HepG2 (cell line): ENCODE measurements at regions not wholly inside any gene's neighbourhood (a gene's known extent, or its start where the extent isn't known, plus 50 kb on each side); places are given as distances from the start of the nearest gene placed in this dataset.

Experiments used
- GTF2F1 ChIP-seq: fragments of 150-350 bp; IDR thresholded peaks from 2 replicates; pipeline ENCODE4 v1.6.1; 2014; ENCODE audit warnings: low read length
- MXI1 ChIP-seq: IDR thresholded peaks from 3 replicates; pipeline ENCODE4 v1.6.1; 2012; ENCODE audit warnings: low read depth, low read length, inconsistent platforms, borderline replicate concordance
- NFRKB ChIP-seq: fragments of 450-650 bp; IDR thresholded peaks from 2 replicates; pipeline ENCODE4 v1.6.1; 2017
- ZNF326 ChIP-seq: sonication (generic); formaldehyde crosslinking; IDR thresholded peaks from 2 replicates; pipeline ENCODE4 v1.4.0; 2020; ENCODE audit warnings: missing genetic modification reagents, borderline replicate concordance
- ZNF331 ChIP-seq: sonication (generic); formaldehyde crosslinking; IDR thresholded peaks from 2 replicates; pipeline ENCODE4 v1.4.0; 2020; ENCODE audit warnings: missing genetic modification reagents
- ZNF570 ChIP-seq: sonication (generic); formaldehyde crosslinking; IDR thresholded peaks from 2 replicates; pipeline ENCODE4 v1.4.0; 2020; ENCODE audit warnings: mild to moderate bottlenecking, missing genetic modification reagents, borderline replicate concordance
- TF ChIP-seq, protein P1 (sequence below): sonication (generic); formaldehyde crosslinking; IDR thresholded peaks from 2 replicates; pipeline ENCODE4 v1.8.0; 2022; ENCODE audit warnings: low read depth, missing genetic modification reagents
- TF ChIP-seq, protein P2 (sequence below): sonication (generic); formaldehyde crosslinking; IDR thresholded peaks from 2 replicates; pipeline ENCODE4 v1.4.0; 2020; ENCODE audit warnings: low read depth, mild to moderate bottlenecking, missing genetic modification reagents
- TF ChIP-seq, protein P3 (sequence below): IDR thresholded peaks from 2 replicates; pipeline ENCODE4 v1.6.1; 2016; ENCODE audit warnings: missing compliant biosample characterization, missing genetic modification reagents, borderline replicate concordance
- TF ChIP-seq, protein P4 (sequence below): sonication (generic); formaldehyde crosslinking; IDR thresholded peaks from 2 replicates; pipeline ENCODE4 v1.5.0; 2020; ENCODE audit warnings: missing genetic modification reagents, mild to moderate bottlenecking, borderline replicate concordance
- TF ChIP-seq, protein P5 (sequence below): sonication (generic); formaldehyde crosslinking; IDR thresholded peaks from 2 replicates; pipeline ENCODE4 v1.5.0; 2020; ENCODE audit warnings: mild to moderate bottlenecking, missing genetic modification reagents, moderate library complexity
- TF ChIP-seq, protein P6 (sequence below): sonication (generic); formaldehyde crosslinking; IDR thresholded peaks from 2 replicates; pipeline ENCODE4 v1.4.0; 2020; ENCODE audit warnings: missing genetic modification reagents

DNA sequence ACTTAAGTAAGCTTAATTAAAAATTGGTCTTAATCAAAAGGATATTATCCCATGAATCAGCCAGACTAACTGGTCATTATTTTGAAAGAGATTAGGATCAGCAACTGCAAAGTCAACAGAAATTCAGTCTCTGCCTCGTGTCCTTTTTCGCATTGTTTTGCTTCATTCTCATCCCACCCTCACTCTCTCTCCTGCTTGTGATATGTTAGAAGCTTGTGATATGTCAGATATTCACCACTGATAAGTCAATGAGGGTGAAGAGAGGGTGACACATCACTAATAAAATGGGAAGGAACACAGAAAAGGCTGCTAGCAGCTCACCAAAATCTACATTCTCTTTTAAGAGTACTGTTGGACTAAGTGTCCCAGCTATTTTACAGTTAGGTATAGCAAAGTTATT, 146.1 kb downstream of the SUCNR1 start:
- TF ChIP-seq NFRKB: no peak
- no peak for TF ChIP-seq GTF2F1
- TF ChIP-seq, protein P1, sequence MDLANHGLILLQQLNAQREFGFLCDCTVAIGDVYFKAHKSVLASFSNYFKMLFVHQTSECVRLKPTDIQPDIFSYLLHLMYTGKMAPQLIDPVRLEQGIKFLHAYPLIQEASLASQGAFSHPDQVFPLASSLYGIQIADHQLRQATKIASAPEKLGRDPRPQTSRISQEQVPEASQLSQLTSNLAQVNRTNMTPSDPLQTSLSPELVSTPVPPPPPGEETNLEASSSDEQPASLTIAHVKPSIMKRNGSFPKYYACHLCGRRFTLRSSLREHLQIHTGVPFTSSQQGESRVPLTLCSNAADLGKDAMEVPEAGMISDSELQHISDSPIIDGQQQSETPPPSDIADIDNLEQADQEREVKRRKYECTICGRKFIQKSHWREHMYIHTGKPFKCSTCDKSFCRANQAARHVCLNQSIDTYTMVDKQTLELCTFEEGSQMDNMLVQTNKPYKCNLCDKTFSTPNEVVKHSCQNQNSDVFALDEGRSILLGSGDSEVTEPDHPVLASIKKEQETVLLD (CRISPR knock-in tag): no peak
- TF ChIP-seq MXI1: no peak
- TF ChIP-seq, protein P2, sequence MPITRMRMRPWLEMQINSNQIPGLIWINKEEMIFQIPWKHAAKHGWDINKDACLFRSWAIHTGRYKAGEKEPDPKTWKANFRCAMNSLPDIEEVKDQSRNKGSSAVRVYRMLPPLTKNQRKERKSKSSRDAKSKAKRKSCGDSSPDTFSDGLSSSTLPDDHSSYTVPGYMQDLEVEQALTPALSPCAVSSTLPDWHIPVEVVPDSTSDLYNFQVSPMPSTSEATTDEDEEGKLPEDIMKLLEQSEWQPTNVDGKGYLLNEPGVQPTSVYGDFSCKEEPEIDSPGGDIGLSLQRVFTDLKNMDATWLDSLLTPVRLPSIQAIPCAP: no peak
- TF ChIP-seq ZNF326 (CRISPR knock-in tag): no peak
- TF ChIP-seq, protein P3, sequence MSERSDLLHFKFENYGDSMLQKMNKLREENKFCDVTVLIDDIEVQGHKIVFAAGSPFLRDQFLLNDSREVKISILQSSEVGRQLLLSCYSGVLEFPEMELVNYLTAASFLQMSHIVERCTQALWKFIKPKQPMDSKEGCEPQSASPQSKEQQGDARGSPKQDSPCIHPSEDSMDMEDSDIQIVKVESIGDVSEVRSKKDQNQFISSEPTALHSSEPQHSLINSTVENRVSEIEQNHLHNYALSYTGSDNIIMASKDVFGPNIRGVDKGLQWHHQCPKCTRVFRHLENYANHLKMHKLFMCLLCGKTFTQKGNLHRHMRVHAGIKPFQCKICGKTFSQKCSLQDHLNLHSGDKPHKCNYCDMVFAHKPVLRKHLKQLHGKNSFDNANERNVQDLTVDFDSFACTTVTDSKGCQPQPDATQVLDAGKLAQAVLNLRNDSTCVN: no peak
- TF ChIP-seq, protein P4, sequence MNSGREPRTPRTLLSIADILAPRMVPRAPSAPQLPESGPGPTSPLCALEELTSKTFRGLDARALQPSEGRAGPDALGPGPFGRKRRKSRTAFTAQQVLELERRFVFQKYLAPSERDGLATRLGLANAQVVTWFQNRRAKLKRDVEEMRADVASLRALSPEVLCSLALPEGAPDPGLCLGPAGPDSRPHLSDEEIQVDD (CRISPR knock-in tag): no peak
- TF ChIP-seq, protein P5, sequence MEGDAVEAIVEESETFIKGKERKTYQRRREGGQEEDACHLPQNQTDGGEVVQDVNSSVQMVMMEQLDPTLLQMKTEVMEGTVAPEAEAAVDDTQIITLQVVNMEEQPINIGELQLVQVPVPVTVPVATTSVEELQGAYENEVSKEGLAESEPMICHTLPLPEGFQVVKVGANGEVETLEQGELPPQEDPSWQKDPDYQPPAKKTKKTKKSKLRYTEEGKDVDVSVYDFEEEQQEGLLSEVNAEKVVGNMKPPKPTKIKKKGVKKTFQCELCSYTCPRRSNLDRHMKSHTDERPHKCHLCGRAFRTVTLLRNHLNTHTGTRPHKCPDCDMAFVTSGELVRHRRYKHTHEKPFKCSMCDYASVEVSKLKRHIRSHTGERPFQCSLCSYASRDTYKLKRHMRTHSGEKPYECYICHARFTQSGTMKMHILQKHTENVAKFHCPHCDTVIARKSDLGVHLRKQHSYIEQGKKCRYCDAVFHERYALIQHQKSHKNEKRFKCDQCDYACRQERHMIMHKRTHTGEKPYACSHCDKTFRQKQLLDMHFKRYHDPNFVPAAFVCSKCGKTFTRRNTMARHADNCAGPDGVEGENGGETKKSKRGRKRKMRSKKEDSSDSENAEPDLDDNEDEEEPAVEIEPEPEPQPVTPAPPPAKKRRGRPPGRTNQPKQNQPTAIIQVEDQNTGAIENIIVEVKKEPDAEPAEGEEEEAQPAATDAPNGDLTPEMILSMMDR: no peak
- TF ChIP-seq, protein P6, sequence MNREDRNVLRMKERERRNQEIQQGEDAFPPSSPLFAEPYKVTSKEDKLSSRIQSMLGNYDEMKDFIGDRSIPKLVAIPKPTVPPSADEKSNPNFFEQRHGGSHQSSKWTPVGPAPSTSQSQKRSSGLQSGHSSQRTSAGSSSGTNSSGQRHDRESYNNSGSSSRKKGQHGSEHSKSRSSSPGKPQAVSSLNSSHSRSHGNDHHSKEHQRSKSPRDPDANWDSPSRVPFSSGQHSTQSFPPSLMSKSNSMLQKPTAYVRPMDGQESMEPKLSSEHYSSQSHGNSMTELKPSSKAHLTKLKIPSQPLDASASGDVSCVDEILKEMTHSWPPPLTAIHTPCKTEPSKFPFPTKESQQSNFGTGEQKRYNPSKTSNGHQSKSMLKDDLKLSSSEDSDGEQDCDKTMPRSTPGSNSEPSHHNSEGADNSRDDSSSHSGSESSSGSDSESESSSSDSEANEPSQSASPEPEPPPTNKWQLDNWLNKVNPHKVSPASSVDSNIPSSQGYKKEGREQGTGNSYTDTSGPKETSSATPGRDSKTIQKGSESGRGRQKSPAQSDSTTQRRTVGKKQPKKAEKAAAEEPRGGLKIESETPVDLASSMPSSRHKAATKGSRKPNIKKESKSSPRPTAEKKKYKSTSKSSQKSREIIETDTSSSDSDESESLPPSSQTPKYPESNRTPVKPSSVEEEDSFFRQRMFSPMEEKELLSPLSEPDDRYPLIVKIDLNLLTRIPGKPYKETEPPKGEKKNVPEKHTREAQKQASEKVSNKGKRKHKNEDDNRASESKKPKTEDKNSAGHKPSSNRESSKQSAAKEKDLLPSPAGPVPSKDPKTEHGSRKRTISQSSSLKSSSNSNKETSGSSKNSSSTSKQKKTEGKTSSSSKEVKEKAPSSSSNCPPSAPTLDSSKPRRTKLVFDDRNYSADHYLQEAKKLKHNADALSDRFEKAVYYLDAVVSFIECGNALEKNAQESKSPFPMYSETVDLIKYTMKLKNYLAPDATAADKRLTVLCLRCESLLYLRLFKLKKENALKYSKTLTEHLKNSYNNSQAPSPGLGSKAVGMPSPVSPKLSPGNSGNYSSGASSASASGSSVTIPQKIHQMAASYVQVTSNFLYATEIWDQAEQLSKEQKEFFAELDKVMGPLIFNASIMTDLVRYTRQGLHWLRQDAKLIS (CRISPR knock-in tag): no peak
- TF ChIP-seq ZNF331: no peak
- TF ChIP-seq ZNF570 (CRISPR knock-in tag): no peak
